Kidney epithelial cell (primary cell): ENCODE measurements at regions not wholly inside any gene's neighbourhood (a gene's known extent, or its start where the extent isn't known, plus 50 kb on each side); places are given as distances from the start of the nearest gene placed in this dataset.

Source experiments
- DNase-seq: peaks from one replicate; pipeline ENCODE4 v3.0.0-alpha.2; 2010; ENCODE audit warnings: low read depth
- H3K27me3 ChIP-seq: 2 replicates; pipeline ENCODE4 v1.6.0; 2011; ENCODE audit warnings: low read length; ENCODE audit not compliant: control insufficient read depth, insufficient read depth
- H3K36me3 ChIP-seq: 2 replicates; pipeline ENCODE4 v1.5.1; 2011; ENCODE audit warnings: low read length; ENCODE audit not compliant: control insufficient read depth, insufficient read depth
- H3K4me3 ChIP-seq: 2 replicates; pipeline ENCODE4 v1.5.1; 2011; ENCODE audit warnings: low read depth, mild to moderate bottlenecking, control low read depth, low read length
- TF ChIP-seq, protein P1 (sequence below): IDR thresholded peaks from 2 replicates; pipeline ENCODE4 v1.5.1; 2011; ENCODE audit warnings: mild to moderate bottlenecking, moderate library complexity, low read length, control low read depth, inconsistent platforms; ENCODE audit not compliant: insufficient read depth, poor library complexity, severe bottlenecking

DNA sequence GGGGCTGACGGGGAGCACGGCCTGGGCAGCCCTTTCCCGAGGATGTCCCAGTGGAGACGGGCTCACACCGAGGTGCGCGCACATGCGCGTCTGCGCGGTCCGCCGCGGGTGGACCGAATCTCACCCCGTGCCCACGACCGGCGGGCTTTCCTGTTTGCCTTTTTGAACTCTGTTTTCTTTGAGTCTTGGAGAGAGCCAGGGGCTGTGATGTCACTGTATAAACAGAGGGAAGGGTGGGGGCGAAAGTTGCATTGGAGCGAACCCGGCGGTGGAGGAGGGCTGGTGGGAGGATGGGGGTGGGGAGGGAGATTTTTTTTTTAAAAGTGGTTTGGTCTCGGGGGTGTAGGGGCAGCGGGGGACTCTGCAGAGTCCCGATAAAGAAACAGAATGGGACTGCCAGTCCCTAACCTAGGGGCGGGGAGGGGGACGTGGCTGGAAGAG, 141.2 kb upstream of the CTAGE1 start:
- DNase-seq, result no peak
- peak overlapping the region; percentile 53 for H3K4me3 ChIP-seq
- H3K36me3 ChIP-seq, result no peaks in the 10 kb centered on the region
- TF ChIP-seq, protein P1, sequence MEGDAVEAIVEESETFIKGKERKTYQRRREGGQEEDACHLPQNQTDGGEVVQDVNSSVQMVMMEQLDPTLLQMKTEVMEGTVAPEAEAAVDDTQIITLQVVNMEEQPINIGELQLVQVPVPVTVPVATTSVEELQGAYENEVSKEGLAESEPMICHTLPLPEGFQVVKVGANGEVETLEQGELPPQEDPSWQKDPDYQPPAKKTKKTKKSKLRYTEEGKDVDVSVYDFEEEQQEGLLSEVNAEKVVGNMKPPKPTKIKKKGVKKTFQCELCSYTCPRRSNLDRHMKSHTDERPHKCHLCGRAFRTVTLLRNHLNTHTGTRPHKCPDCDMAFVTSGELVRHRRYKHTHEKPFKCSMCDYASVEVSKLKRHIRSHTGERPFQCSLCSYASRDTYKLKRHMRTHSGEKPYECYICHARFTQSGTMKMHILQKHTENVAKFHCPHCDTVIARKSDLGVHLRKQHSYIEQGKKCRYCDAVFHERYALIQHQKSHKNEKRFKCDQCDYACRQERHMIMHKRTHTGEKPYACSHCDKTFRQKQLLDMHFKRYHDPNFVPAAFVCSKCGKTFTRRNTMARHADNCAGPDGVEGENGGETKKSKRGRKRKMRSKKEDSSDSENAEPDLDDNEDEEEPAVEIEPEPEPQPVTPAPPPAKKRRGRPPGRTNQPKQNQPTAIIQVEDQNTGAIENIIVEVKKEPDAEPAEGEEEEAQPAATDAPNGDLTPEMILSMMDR, result no peak
- H3K27me3 ChIP-seq, result no peaks in the 10 kb centered on the region

DNA sequence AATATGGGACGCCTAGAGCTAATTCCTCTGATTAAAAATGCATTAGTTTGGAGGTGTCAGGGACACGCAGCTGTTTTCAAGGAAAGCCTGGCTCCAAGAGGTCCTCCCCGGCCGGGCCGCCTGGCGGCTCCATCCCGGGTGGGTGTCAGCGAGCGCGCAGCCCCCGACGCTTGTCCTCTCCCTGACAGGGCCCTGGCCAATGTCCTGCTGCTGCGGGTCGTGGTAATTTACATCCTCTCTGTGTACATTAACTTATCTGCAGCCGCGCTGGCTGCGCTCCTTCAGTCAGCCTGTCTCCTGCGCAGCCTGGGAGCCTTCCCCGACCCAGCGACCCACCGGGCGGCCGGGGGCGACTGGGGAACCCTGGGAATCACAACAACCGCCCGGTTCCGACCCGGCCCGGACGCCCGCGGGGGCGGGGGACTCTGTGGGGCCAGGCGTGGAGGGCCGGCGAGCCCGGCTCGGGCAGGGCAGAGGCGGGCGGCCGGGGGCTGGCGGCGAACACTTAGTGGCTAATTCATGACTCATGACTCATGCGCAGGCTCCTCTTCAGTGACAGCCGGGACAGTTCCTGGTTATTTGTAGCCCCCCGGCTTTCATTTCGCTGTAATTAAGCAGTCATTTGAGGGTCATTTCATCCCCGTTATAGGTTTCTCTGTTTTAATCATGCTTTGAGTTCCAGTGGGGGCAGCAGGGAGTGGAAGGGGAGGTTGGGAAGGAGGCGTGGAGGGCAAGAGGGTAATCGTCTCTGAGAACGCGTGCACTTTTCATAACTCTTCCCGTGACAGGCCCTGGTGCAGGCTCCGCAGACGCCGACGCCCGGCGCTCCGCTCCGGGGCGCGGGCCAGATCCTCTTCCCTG, 141.9 kb upstream of the CTAGE1 start:
- Histone ChIP-seq H3K36me3 (no peaks in the 10 kb centered on the region), H3K4me3 (peak overlapping the region; percentile 53), H3K27me3 (no peaks in the 10 kb centered on the region)
- TF ChIP-seq, protein P1, result peak; percentile 27
- no peak for DNase-seq

DNA sequence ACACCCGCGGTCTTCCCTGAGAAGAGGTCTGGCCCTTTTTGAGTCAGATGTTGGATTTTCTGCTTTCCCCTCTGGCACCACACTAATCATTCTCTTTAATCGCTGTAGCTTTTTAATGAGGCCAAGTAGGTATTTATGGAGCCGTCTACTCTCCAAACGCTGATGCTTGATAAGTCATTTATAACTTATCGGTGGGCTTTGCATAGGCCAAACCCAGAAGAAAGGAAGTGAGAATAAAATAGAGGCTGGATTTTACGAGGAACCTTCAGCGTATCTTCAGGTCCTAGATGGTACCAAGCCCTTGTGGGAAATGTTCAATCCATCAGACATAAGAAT, 142.5 kb upstream of the CTAGE1 start:
- TF ChIP-seq, protein P1, result no peak
- H3K36me3 ChIP-seq, result no peaks in the 10 kb centered on the region
- H3K27me3 ChIP-seq, result no peaks in the 10 kb centered on the region
- no peak for DNase-seq
- H3K4me3 ChIP-seq, result no peak overlapping the region

DNA sequence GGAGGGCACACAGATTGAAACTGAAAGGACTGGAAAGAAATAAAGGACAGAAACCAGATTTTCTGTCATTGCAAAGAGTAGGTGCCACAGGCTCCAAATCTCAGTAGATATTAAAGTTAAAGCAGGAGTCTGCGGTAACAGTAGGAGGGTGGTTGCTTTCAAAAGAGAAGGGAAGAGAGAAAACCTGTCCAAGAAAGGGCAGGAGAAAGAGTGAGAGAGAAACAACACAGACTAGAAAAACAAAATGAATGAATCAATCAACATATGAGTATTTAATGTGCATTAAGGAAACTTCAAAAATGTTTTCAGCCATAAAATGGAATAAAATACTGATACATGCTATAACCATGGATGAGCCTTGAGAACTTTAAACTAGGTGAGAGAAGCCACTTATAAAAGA, 143.1 kb upstream of the CTAGE1 start:
- no peaks in the 10 kb centered on the region for H3K36me3 ChIP-seq
- H3K4me3 ChIP-seq, result no peak overlapping the region
- no peak for DNase-seq
- TF ChIP-seq, protein P1, result no peak
- H3K27me3 ChIP-seq, result no peaks in the 10 kb centered on the region

DNA sequence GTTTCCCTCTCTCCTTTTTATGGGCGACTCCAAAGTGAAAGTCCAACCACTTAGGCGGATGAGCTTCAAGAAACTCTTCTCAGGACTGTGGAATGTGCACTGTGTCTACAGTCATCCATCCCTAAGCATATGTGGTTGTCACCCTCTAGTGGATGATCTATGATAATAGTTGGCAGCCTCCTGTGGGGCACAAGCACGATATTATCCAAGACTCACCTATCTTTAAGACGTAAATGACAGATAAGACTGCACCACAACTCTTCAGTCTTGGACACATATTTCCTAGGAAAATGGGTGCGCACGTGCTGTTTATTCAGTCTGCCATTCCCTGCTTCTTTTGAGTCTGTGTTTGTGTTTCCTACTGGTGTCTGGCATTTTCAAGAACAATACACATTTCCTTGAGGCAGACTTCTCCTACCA, 145.5 kb upstream of the CTAGE1 start:
- no peak overlapping the region for H3K4me3 ChIP-seq
- H3K27me3 ChIP-seq, result no peaks in the 10 kb centered on the region
- no peaks in the 10 kb centered on the region for H3K36me3 ChIP-seq
- TF ChIP-seq, protein P1, result peak; percentile 76
- peak; percentile 61 for DNase-seq

DNA sequence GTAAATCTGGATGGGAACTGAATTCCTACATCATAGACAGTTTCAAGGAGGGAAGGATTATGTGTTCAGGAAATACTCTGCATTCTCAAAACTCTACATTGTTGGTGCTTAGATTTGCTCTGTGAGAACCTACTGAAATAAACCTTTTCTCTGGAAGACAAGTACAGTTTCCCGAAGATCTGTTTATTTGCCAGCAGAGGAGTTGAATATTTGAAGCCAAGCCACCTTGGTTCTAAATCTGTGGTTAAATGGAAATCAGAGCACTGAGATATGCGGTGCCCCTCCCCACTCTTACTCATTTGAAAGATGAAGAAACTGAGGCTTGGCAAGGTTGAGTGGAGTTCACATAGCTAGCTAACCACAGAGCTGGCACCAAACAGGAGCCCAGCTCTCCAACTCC, 146.3 kb upstream of the CTAGE1 start:
- no peak overlapping the region for H3K4me3 ChIP-seq
- TF ChIP-seq, protein P1, result no peak
- H3K36me3 ChIP-seq, result no peaks in the 10 kb centered on the region
- no peak for DNase-seq
- H3K27me3 ChIP-seq, result no peaks in the 10 kb centered on the region
